BE2C (cell line): ENCODE measurements at regions not wholly inside any gene's neighbourhood (a gene's known extent, or its start where the extent isn't known, plus 50 kb on each side); places are given as distances from the start of the nearest gene placed in this dataset.

Source experiments
- DNase-seq: peaks from one replicate; pipeline ENCODE4 v3.0.0-alpha.2; 2020
- H3K27me3 ChIP-seq: fragments of 250-450 bp; sonication (Bioruptor Pico); 2 replicates; pipeline ENCODE4 v1.5.1; 2020; ENCODE audit warnings: mild to moderate bottlenecking
- H3K36me3 ChIP-seq: fragments of 250-450 bp; sonication (Bioruptor Pico); 2 replicates; pipeline ENCODE4 v1.5.1; 2020; ENCODE audit warnings: mild to moderate bottlenecking
- H3K4me1 ChIP-seq: fragments of 250-450 bp; sonication (Bioruptor Pico); 2 replicates; pipeline ENCODE4 v1.5.1; 2020
- H3K4me3 ChIP-seq: 2 replicates; pipeline ENCODE4 v1.5.1; 2011; ENCODE audit warnings: low read depth, low read length
- H3K9me3 ChIP-seq: fragments of 250-450 bp; sonication (Bioruptor Pico); 2 replicates; pipeline ENCODE4 v1.5.1; 2020
- TF ChIP-seq, protein P1 (sequence below): IDR thresholded peaks from 2 replicates; pipeline ENCODE4 v1.5.1; 2012; ENCODE audit warnings: mild to moderate bottlenecking, low read depth, low read length

DNA sequence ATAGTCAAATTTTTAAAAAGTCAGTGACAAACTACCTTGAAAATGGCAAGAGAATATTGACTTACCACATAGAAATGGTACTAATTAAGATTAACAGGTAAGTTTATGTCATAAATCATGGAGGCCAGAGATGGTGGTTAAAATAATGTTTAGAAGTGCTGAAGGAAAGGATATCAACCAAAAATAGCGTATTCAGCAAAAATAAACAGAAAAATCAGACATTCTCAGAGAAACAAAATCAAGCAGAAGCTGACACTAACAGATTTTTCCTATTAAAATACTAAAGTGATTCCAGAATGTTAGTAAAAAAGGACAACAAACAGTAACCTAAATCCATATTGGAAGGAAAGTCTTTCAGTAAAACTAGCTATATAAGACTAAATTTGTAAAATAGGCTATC, 959.9 kb upstream of the CDH10 start:
- no peak for DNase-seq
- H3K36me3 ChIP-seq: no peaks in the 10 kb centered on the region

DNA sequence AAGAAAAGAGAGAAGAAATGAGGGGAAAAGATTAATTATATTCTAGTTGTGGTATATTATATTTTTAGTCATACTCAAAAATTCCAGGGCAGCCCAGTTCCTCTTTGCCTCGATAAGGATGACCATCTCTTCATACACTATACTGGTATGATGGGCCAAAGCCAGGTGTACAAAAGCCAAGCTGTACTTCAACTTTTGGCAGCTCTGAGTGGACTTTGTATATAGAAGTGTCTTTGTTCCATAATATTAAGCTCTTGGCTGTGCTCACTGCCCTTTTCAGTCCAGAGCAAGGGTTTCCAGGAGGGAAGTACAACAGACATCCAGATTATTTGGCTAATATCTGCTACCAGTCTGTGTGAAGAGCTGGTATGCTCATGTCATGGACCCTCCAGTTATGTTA, 934.3 kb upstream of the CDH10 start:
- TF ChIP-seq, protein P1, sequence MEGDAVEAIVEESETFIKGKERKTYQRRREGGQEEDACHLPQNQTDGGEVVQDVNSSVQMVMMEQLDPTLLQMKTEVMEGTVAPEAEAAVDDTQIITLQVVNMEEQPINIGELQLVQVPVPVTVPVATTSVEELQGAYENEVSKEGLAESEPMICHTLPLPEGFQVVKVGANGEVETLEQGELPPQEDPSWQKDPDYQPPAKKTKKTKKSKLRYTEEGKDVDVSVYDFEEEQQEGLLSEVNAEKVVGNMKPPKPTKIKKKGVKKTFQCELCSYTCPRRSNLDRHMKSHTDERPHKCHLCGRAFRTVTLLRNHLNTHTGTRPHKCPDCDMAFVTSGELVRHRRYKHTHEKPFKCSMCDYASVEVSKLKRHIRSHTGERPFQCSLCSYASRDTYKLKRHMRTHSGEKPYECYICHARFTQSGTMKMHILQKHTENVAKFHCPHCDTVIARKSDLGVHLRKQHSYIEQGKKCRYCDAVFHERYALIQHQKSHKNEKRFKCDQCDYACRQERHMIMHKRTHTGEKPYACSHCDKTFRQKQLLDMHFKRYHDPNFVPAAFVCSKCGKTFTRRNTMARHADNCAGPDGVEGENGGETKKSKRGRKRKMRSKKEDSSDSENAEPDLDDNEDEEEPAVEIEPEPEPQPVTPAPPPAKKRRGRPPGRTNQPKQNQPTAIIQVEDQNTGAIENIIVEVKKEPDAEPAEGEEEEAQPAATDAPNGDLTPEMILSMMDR: no peak
- H3K27me3 ChIP-seq: no peaks in the 10 kb centered on the region
- no peaks in the 10 kb centered on the region for H3K36me3 ChIP-seq
- no peaks in the 10 kb centered on the region for H3K9me3 ChIP-seq
- H3K4me1 ChIP-seq: no peaks in the 10 kb centered on the region
- no peak for DNase-seq
- no peak overlapping the region for H3K4me3 ChIP-seq

More for the DNA sequence above, 959.9 kb upstream of the CDH10 start:
- Histone ChIP-seq H3K27me3 (no peaks in the 10 kb centered on the region), H3K4me3 (no peak overlapping the region), H3K9me3 (no peaks in the 10 kb centered on the region), H3K4me1 (no peaks in the 10 kb centered on the region)
- TF ChIP-seq, protein P1: no peak

DNA sequence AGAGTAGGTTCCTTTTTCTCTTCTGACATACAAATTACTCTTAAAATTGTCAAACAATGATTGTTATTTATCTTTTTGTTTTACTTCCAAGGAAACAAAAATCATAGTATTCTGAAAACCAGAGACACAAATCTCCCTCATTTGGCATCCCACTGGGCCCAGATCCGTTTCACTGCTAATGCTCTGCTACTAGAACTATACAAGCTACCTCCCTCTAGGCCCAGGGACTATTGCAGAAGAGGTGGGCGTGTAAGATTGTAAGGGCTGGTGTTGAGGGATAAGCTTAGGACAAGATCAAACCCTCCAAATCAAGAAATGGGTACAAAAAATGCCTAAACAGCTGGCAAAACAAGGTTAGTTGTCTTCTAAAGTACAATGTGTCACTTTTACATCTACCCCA, 928.9 kb upstream of the CDH10 start:
- TF ChIP-seq, protein P1: no peak
- DNase-seq: no peak
- Histone ChIP-seq H3K4me3 (no peak overlapping the region), H3K27me3 (no peaks in the 10 kb centered on the region), H3K9me3 (peaks cover 3% of the 10 kb centered on the region; the same call in 1 of the 2 replicates), H3K36me3 (no peaks in the 10 kb centered on the region), H3K4me1 (no peaks in the 10 kb centered on the region)

DNA sequence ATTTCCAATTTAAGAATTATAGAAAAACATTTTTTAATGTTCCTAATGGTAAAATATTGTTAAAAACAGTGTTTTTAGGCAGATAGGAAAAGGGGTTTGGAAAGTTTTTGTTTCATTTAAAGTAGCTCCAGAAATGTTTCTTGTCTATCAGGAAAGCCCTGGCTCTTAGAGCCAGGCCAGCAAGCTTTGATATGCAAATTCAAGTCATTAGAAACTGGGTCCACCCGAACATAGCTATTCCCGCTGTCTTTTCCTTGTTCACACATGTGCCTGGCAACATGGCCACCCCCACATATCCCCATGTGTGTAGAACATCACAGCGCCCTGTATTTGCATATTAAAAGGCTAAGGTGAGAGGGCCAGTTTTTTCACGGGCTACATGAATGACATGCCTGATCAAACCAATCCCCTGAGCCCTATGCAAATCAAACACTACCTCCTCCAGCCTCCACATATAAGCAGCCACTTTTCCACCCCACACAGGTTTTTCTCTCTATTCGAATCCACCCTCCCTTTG, 925.3 kb upstream of the CDH10 start:
- Histone ChIP-seq H3K4me1 (no peaks in the 10 kb centered on the region), H3K36me3 (no peaks in the 10 kb centered on the region), H3K4me3 (no peak overlapping the region), H3K9me3 (peaks cover 3% of the 10 kb centered on the region; the same call in 1 of the 2 replicates), H3K27me3 (no peaks in the 10 kb centered on the region)
- no peak for DNase-seq
- TF ChIP-seq, protein P1: no peak

DNA sequence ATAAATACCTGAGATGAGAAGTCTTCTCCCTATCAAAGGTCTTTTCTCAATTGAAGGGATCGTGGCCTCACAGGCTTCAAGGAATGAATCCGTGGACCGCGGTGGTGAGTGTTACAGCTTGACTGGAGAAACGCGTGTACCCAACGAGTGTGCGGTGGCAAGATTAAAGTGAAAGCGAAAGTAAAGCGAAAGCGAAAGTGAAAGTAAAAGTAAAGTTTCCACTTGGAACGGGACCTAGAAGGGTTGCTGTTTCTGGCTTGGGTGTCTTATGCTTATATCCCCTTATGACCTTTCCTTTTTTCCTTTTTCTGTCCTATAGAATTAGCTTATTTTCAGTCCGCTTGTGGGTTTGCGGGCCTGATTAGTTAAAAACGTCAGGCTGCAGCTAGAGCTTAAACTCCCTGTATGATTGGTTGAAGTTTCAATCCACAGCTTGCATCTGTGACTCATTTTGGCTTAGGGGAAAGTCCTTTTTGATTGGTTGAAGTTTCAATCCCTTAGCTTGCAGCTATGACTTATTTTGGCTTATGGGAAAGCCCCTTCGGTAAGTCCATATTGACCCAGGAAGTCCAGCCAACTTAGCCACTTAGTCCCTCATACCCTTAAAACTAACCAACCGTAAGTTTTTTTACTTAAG, 924.3 kb upstream of the CDH10 start:
- DNase-seq: no peak
- TF ChIP-seq, protein P1: no peak
- H3K27me3 ChIP-seq: no peaks in the 10 kb centered on the region
- peaks cover 3% of the 10 kb centered on the region; the same call in 1 of the 2 replicates for H3K9me3 ChIP-seq
- H3K4me3 ChIP-seq: no peak overlapping the region
- no peaks in the 10 kb centered on the region for H3K36me3 ChIP-seq
- H3K4me1 ChIP-seq: no peaks in the 10 kb centered on the region

DNA sequence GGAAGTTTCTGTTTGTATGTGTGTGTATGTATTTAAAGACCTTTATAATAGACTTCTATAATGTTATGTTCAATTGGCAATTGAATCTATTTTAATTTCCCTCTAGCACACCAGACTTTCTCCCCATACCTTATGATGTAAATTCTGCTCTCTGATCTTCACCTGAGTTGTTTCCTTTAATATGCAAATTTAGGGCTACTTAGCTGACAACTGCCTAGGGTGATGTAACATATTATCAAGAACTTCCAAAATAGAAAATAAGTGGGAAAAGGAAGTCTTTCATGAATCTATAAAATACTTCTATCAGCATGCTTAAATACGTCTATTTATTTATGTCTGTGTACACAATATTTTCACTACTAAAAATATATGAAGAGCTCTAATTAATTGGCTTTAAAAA, 923.5 kb upstream of the CDH10 start:
- no peaks in the 10 kb centered on the region for H3K27me3 ChIP-seq
- DNase-seq: no peak
- TF ChIP-seq, protein P1: no peak
- no peaks in the 10 kb centered on the region for H3K36me3 ChIP-seq
- no peaks in the 10 kb centered on the region for H3K4me1 ChIP-seq
- H3K4me3 ChIP-seq: no peak overlapping the region
- peaks cover 3% of the 10 kb centered on the region; the same call in 1 of the 2 replicates for H3K9me3 ChIP-seq
